Upper lobe of left lung (tissue), 6 donors: ENCODE measurements at regions not wholly inside any gene's neighbourhood (a gene's known extent, or its start where the extent isn't known, plus 50 kb on each side); places are given as distances from the start of the nearest gene placed in this dataset.

Source experiments
- ATAC-seq, 2 donors: fragments of 200-7000 bp; cut with Tn5 transposase; one replicate each; pipeline ENCODE4 v1.9.1; 2022; ENCODE audit warnings: mild to moderate bottlenecking in 2 of 2, moderate library complexity in 2 of 2; ENCODE audit not compliant: low FRiP score in 2 of 2
- DNase-seq, 2 donors: peaks; one replicate each; pipeline ENCODE4 v3.0.0-alpha.2; 2019 to 2020
- H3K27ac ChIP-seq, 4 donors: fragments of 200-600 bp; sonication (generic); one replicate each; pipeline ENCODE4 v1.5.1; 2016 to 2019
- H3K27me3 ChIP-seq, 4 donors: fragments of 200-600 bp; sonication (generic); one replicate each; pipeline ENCODE4 v1.5.1; 2017 to 2019
- H3K36me3 ChIP-seq, 4 donors: fragments of 200-600 bp; sonication (generic); one replicate each; pipeline ENCODE4 v1.5.1; 2016 to 2019
- H3K4me1 ChIP-seq, 4 donors: fragments of 200-600 bp; sonication (generic); one replicate each; pipeline ENCODE4 v1.5.1; 2018 to 2019
- H3K4me3 ChIP-seq, 4 donors: fragments of 200-600 bp; sonication (generic); one replicate each; pipeline ENCODE4 v1.5.1; 2017 to 2019; ENCODE audit warnings: mild to moderate bottlenecking in 2 of 4, moderate library complexity in 1 of 4
- H3K9me3 ChIP-seq, 4 donors: fragments of 200-600 bp; sonication (generic); one replicate each; pipeline ENCODE4 v1.5.1; 2018 to 2019
- EP300 ChIP-seq, 4 donors: sonication (generic); formaldehyde crosslinking; IDR thresholded peaks; one replicate each; pipeline ENCODE4 v1.5.1; 2017; ENCODE audit warnings: antibody characterized with exemption in 4 of 4, control low read depth in 2 of 4
- POLR2A ChIP-seq, 4 donors: fragments of 450-650 bp; IDR thresholded peaks; one replicate each; pipeline ENCODE4 v1.5.1; 2016 to 2017; ENCODE audit warnings: antibody characterized with exemption in 4 of 4, mild to moderate bottlenecking in 2 of 4
- POLR2AphosphoS5 ChIP-seq, 2 donors: sonication (generic); formaldehyde crosslinking; IDR thresholded peaks; one replicate each; pipeline ENCODE4 v1.5.1; 2017; ENCODE audit warnings: antibody characterized with exemption in 2 of 2
- WGBS, 2 donors: methylation state at CpG; one replicate each; pipeline ENCODE4 v1.1.5; 2017 to 2018; 5-methylcytosine and 5-hydroxymethylcytosine counted together
- TF ChIP-seq, protein P1 (sequence below), 6 experiments: fragments of 450-650 bp in 4 of 6; fragments of 200-600 bp in 2 of 6; sonication (generic) in 2 of 6; IDR thresholded peaks; one replicate each; pipeline ENCODE4 v1.5.1; 2016 to 2019; ENCODE audit warnings: antibody characterized with exemption in 6 of 6
- donor health status: DM: no; HTN: no; CAD: no; lungs with moderate emphysema.
- donor health status: DM: no; HTN: yes; CAD: no; lungs with severe emphysema.

DNA sequence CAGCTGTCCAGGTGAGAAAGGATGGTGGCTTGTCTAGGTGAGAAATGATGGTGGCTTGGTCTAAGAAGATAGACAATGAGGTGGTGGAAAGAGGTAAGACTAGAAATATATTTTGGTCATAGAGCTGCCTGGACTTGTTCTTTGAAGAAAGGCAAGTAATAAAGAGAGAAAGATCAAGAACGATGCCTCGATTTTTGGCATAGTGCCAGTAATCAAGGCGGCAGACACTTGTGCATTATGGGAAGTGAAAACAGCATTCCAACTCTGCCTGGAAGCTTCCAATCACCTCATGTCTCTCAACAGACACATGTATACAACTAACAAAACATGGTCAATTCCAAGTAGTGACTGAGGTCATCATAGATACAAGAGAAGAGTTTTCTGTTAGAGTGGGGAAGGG lies 423.8 kb upstream of the NRP1 start:
- no peak for ATAC-seq
- H3K27ac ChIP-seq = no peak overlapping the region
- WGBS, 2 donors = 61 to 80% methylated on average over 3 of the region's 3 CpGs
- TF ChIP-seq, protein P1, sequence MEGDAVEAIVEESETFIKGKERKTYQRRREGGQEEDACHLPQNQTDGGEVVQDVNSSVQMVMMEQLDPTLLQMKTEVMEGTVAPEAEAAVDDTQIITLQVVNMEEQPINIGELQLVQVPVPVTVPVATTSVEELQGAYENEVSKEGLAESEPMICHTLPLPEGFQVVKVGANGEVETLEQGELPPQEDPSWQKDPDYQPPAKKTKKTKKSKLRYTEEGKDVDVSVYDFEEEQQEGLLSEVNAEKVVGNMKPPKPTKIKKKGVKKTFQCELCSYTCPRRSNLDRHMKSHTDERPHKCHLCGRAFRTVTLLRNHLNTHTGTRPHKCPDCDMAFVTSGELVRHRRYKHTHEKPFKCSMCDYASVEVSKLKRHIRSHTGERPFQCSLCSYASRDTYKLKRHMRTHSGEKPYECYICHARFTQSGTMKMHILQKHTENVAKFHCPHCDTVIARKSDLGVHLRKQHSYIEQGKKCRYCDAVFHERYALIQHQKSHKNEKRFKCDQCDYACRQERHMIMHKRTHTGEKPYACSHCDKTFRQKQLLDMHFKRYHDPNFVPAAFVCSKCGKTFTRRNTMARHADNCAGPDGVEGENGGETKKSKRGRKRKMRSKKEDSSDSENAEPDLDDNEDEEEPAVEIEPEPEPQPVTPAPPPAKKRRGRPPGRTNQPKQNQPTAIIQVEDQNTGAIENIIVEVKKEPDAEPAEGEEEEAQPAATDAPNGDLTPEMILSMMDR (IDR thresholded peaks at IDR 0.05) = no peak
- TF ChIP-seq POLR2AphosphoS5 (IDR thresholded peaks at IDR 0.05) = no peak
- TF ChIP-seq EP300 (IDR thresholded peaks at IDR 0.05) = no peak
- no peak for TF ChIP-seq POLR2A (IDR thresholded peaks at IDR 0.05)
- H3K4me1 ChIP-seq = no peaks in the 10 kb centered on the region
- DNase-seq = no peak
- no peaks in the 10 kb centered on the region for H3K36me3 ChIP-seq
- H3K27me3 ChIP-seq = no peaks in the 10 kb centered on the region
- H3K9me3 ChIP-seq = no peaks in the 10 kb centered on the region
- H3K4me3 ChIP-seq = no peak overlapping the region

DNA sequence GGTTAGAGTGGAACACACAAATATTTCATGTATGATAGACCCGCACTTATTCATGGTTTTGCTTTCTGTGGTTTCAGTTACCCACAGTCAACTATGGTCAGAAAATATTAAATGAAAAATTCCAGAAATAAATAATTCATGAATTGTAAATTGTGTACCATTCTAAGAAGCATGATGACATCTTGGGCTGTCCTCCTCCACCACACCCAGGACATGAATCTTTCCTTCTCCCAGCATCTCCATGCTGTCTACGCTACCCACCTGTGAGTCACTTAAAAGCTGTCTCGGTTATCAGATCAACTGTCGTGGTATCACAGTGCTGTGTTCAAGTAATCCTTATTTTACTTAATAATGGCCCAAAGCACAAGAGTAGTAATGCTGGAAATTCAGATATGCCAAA lies 419.6 kb upstream of the NRP1 start:
- H3K4me3 ChIP-seq = no peak overlapping the region
- H3K9me3 ChIP-seq = no peaks in the 10 kb centered on the region
- no peak overlapping the region for H3K27ac ChIP-seq
- no peaks in the 10 kb centered on the region for H3K4me1 ChIP-seq
- H3K27me3 ChIP-seq = no peaks in the 10 kb centered on the region
- no peak for ATAC-seq
- DNase-seq = no peak
- H3K36me3 ChIP-seq = no peaks in the 10 kb centered on the region
- 94 to 95% methylated on average over 4 of the region's 4 CpGs for WGBS, 2 donors
- TF ChIP-seq EP300 (IDR thresholded peaks at IDR 0.05) (no peak), POLR2AphosphoS5 (IDR thresholded peaks at IDR 0.05) (no peak), POLR2A (IDR thresholded peaks at IDR 0.05) (no peak)
- TF ChIP-seq, protein P1 (IDR thresholded peaks at IDR 0.05) = no peak

DNA sequence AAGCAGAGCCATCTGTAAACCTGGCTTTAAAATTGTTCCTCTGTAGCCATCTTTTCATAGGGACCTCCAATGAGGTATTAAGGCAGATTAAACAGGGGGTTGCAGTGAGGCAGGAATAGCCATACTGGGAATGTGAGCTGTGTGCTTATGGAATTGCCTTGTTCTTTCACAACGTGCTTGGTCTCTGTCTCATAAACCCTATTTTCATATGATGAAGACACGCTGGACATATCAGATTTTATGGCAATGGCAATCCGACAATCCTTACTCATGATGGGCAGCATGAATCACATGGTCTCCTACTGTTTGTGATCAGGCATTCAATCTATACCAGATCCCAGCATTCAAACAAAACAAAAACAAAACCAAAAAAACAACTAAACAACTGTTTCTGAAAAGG lies 418.9 kb upstream of the NRP1 start:
- no peak for ATAC-seq
- DNase-seq = no peak
- Histone ChIP-seq H3K4me1 (no peaks in the 10 kb centered on the region), H3K27me3 (no peaks in the 10 kb centered on the region), H3K4me3 (no peak overlapping the region), H3K9me3 (no peaks in the 10 kb centered on the region), H3K36me3 (no peaks in the 10 kb centered on the region), H3K27ac (no peak overlapping the region)
- TF ChIP-seq, protein P1 (IDR thresholded peaks at IDR 0.05) = no peak
- TF ChIP-seq EP300 (IDR thresholded peaks at IDR 0.05) (no peak), POLR2A (IDR thresholded peaks at IDR 0.05) (no peak), POLR2AphosphoS5 (IDR thresholded peaks at IDR 0.05) (no peak)
- WGBS, 2 donors = 90 to 94% methylated on average over 3 of the region's 3 CpGs

DNA sequence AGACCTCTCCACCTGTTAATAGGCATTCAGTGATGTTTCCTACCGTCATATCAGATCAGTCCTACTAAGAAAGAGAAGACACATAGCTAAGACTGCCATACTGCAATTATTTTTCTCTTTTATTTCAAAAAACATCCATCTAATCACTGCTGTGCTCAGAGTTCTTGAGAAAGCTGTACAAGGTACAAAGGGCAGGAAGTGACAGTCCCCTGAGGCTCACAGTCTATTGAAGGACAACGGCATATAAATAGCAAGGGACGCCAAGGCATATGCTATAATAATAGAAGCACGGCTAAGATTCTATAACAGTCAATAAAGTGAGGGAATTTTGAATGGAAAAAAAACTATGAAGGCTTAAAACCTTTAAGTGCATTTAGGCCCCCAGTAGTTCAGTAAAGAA lies 415.3 kb upstream of the NRP1 start:
- ATAC-seq = no peak
- Histone ChIP-seq H3K4me1 (no peaks in the 10 kb centered on the region), H3K27me3 (no peaks in the 10 kb centered on the region), H3K27ac (no peak overlapping the region), H3K4me3 (no peak overlapping the region), H3K9me3 (no peaks in the 10 kb centered on the region), H3K36me3 (no peaks in the 10 kb centered on the region)
- no peak for DNase-seq
- TF ChIP-seq POLR2AphosphoS5 (IDR thresholded peaks at IDR 0.05) (no peak), POLR2A (IDR thresholded peaks at IDR 0.05) (no peak), EP300 (IDR thresholded peaks at IDR 0.05) (no peak)
- TF ChIP-seq, protein P1 (IDR thresholded peaks at IDR 0.05) = no peak
- WGBS, 2 donors = 47 to 68% methylated on average over 4 of the region's 4 CpGs

DNA sequence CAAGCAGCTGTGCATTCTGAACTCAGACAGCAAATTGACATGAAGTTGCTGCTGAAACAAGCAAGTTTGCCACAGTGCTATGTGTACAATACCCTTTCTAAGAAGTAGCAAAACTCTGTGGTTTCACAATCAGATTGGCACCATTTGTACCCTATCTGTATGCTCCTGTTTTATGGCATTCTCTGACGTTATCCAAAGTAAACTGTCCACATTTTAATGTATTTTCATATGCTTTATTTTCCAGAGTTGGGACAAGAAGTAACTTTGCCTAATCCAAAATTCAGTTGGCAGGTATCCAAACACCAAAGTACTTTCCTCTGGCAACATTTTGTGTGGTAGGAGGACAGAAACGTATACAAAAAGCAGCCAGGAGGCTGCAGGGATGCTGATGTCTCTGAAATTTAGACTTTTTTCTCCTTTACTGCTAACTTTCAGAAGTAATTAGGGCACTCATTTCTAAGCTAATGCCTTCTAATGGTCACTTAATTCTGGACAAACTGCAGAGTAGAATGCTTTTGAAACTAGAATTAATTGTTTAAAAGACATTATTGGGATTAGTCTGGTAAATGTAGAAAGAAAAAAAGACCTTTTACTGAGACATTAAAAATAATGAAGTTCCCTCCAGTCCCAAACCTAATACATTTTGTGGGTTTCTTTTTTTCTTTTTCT lies 414.7 kb upstream of the NRP1 start:
- TF ChIP-seq EP300 (IDR thresholded peaks at IDR 0.05) = no peak
- no peak for TF ChIP-seq POLR2AphosphoS5 (IDR thresholded peaks at IDR 0.05)
- TF ChIP-seq, protein P1 (IDR thresholded peaks at IDR 0.05) = no peak
- TF ChIP-seq POLR2A (IDR thresholded peaks at IDR 0.05) = no peak
- no peak for DNase-seq
- H3K4me1 ChIP-seq = no peaks in the 10 kb centered on the region
- H3K36me3 ChIP-seq = no peaks in the 10 kb centered on the region
- H3K27ac ChIP-seq = no peak overlapping the region
- 58 to 68% methylated on average over 2 of the region's 2 CpGs for WGBS, 2 donors
- no peaks in the 10 kb centered on the region for H3K27me3 ChIP-seq
- ATAC-seq = no peak
- H3K4me3 ChIP-seq = no peak overlapping the region
- H3K9me3 ChIP-seq = no peaks in the 10 kb centered on the region
